ENCODE measurements at regions not wholly inside any gene's neighbourhood (a gene's known extent, or its start where the extent isn't known, plus 50 kb on each side); places are given as distances from the start of the nearest gene placed in this dataset.

DNA sequence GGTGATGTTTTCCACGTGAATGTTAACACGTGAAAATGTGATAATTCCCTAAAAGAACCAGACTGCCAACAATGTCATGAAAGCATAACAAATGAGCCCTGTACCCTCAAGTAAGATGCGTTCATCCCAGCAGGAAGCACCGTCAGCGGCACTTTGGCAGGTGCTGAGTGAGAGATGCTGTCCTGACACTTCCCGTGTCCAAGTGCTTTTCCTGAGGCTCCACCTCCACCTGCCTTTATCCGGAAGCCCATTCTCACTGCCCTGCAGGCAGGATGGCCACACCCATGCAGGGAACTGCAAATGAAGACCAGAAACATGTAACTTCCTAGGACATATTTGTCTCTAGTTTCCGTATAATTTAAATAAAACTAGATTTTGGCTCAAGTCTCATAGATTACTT lies 238.0 kb upstream of the IRX2 start:
- TF ChIP-seq, protein P1, sequence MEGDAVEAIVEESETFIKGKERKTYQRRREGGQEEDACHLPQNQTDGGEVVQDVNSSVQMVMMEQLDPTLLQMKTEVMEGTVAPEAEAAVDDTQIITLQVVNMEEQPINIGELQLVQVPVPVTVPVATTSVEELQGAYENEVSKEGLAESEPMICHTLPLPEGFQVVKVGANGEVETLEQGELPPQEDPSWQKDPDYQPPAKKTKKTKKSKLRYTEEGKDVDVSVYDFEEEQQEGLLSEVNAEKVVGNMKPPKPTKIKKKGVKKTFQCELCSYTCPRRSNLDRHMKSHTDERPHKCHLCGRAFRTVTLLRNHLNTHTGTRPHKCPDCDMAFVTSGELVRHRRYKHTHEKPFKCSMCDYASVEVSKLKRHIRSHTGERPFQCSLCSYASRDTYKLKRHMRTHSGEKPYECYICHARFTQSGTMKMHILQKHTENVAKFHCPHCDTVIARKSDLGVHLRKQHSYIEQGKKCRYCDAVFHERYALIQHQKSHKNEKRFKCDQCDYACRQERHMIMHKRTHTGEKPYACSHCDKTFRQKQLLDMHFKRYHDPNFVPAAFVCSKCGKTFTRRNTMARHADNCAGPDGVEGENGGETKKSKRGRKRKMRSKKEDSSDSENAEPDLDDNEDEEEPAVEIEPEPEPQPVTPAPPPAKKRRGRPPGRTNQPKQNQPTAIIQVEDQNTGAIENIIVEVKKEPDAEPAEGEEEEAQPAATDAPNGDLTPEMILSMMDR (IDR thresholded peaks at IDR 0.05) = no peak
- no peak for TF ChIP-seq POLR2A (IDR thresholded peaks at IDR 0.05)

All from thyroid gland (tissue), 4 donors.